HG02623 (cell line): ENCODE measurements at regions not wholly inside any gene's neighbourhood (a gene's known extent, or its start where the extent isn't known, plus 50 kb on each side); places are given as distances from the start of the nearest gene placed in this dataset.
"Not testable (repeated sequence)": the region's sequence is repeated elsewhere in the genome, so short reads cannot be mapped to it uniquely, and the experiment has no call there.

Experiments used
- ATAC-seq: cut with Tn5 transposase; IDR thresholded peaks from one replicate; pipeline ENCODE4 v1.9.1; 2021; ENCODE audit warnings: moderate library complexity; ENCODE audit not compliant: unreplicated experiment

DNA sequence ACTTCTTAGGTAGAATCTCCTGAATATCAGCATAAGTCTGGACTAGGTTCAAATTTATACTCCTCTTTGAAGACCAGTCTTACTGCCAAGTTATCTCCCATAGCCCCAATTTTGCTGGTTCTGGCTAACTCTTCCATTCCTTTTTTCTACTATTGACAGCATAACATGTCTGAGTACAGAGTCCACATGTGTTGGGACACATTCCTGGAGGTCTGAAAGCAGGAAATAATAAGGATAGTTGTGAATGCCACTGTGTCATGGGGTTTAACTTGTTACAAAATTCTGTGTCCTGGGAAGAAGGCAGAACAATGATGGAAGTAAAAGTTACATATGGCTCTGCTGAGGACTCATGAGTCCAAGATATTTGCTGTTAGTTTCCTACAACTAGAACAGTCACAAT lies 57.4 kb upstream of the ZBTB20 start:
- no peak for ATAC-seq

GRCh38 chr3:115208066-115208750 lies 61.1 kb upstream of the ZBTB20 start:
- ATAC-seq, result no peak

- no peak for ATAC-seq
These were observed 64.9 kb upstream of the ZBTB20 start for GRCh38 chr3:115211810-115212492.

- ATAC-seq, result no peak
These were observed 65.5 kb upstream of the ZBTB20 start for GRCh38 chr3:115212615-115213014.

DNA sequence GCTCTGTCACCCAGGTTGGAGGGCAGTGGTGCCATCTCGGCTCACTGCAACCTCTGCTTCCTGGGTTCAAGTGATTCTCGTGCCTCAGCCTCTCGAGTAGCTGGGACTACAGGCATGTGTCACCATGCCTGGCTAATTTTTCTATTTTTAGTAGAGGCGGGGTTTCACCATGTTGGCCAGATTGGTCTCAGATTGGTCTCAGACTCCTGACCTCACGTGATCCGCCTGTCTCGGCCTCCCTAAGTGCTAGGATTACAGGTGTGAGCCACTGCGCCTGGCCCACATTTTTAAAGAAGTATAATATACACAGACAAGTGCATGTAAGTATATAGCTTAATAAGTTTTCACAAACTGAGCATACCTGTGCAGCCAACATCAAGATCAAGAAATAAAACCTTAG lies 66.0 kb upstream of the ZBTB20 start:
- ATAC-seq, result not testable (repeated sequence)

DNA sequence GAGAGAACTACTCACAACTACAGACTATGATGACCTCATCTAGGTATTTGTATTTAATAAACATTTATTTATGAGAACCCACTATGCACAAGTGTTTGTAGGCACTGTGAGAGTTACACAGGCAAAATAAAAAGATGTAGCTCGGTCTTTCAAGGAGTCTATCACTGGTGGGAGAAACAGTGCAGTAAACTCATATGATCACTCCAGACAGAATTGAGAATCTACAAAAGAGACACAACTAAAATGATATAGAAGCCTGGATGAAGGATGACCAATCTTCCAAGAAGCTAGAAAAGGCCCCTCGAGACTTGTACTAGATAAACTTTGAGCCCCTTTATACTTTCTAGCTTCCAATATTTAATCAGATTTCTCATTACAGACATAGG lies 70.2 kb upstream of the ZBTB20 start:
- no peak for ATAC-seq

GRCh38 chr3:115217678-115218451 lies 70.8 kb upstream of the ZBTB20 start:
- ATAC-seq, result no peak

DNA sequence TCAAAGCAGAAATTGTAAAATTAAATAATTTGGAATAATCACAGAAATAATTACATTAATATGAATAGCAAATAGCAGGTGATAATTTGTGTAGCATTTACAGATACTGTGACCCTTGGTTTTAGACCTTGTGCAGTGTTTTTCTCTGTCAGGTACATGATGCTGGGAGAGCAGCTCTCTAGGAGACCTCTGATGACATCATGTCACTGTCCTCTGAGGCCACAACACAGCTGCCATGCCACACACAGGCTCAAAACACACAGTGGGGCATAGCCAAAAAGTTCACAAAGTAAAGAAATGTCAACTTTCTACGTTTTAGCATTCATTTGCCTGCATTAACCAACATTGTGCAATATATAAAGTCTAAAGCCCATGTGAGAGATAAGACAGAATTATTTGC lies 71.8 kb upstream of the ZBTB20 start:
- ATAC-seq, result no peak

DNA sequence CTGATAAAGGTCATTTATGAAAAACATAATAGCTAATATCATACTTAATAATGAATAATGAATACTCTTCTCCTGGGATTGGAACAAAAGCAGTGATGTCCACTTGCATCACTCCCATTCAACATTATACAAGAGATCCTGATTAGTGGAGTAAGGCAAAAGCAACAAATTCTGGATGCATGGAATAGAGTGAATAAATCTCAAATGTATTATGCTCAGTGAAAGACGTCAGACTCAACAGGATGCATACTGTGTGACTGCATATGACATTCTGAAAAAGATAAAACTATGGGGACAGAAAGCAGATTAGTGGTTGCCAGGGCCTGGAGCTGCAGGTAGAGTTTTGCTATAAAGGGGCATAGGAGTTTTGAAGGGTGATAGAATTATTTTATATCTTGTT lies 77.6 kb upstream of the ZBTB20 start:
- no peak for ATAC-seq

GRCh38 chr3:115226844-115227445 lies 79.9 kb upstream of the ZBTB20 start:
- ATAC-seq, result no peak

- ATAC-seq, result no peak
These were observed 80.4 kb upstream of the ZBTB20 start for GRCh38 chr3:115227461-115227860.

GRCh38 chr3:115228266-115228665 lies 81.2 kb upstream of the ZBTB20 start:
- no peak for ATAC-seq

DNA sequence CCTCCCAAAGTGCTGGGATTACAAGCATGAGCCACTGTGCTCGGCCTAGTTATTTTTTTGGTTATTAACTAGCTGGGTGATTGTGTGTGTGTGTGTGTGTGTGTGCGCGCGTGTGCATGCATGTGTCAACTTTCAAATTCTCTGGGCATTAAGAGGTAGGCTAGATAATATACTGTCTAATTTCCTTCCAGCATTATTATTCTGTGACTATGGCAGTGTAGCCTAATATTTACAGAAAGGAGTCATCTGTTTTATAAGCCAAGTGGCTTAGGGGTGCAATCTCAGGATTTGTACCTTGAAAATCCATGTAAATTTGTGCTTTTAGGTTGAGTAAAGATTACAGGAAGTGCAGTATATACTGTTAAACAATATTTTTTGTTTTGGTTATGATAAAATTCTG lies 85.1 kb upstream of the ZBTB20 start:
- no peak for ATAC-seq

- ATAC-seq, result no peak
These were observed 85.9 kb upstream of the ZBTB20 start for GRCh38 chr3:115233021-115233420.

DNA sequence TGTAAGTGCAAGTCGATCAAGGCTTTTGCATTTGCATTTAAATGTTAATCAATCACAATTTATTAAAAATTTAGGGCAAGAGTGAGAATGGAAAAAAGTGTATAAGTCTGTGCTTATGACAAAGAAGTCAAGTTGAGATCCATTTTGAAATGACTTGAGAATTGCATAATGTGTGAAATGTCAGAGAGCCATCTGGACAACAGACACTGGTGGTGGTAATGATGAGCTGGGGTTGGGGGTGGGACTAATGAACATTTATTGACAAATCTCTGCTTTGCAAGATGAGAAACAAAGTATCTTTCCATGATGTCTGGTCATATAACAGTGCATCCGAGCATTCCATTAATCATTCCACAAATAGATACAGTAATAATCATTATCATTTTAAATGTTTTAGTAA lies 89.4 kb upstream of the ZBTB20 start:
- no peak for ATAC-seq

DNA sequence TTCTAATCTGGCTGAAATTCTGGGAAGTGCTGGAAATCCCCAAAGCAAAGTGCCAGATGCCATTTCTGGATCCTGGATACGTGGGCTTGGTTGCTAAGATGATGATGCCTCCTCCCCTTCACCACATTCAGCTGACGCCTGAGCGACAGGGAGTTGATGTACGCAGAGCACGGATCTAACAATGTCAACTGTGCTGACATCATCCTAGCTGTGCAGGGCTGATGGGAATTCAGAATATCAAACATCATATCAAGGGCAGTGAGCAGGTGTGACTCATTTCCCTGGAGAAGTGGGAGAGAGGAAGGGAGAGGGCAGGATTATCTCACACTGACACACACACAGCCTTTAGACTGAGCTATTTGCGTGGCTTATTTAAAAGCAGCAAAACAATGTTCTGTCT lies 92.6 kb upstream of the ZBTB20 start:
- ATAC-seq, result no peak

- ATAC-seq, result no peak
These were observed 97.3 kb upstream of the ZBTB20 start for GRCh38 chr3:115244350-115244749.

DNA sequence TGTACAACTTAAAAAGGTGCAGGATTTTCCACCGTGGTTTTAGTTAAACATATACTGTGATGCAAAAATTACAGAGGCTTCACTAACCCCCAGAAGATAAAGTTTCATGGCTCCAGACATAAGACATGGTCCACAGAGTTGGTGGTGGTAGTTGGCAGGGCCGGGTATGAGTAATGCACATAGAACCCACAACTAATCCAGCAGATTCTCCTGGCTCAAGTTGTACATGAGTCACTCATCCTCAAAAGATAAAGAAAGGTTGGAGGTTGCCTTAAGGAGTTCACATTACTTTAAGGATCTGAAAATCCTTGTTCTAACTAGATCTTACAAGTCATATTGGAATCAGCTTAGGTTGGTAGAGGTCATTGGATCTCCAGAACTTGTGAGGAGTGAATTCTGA lies 98.3 kb upstream of the ZBTB20 start:
- ATAC-seq, result no peak

DNA sequence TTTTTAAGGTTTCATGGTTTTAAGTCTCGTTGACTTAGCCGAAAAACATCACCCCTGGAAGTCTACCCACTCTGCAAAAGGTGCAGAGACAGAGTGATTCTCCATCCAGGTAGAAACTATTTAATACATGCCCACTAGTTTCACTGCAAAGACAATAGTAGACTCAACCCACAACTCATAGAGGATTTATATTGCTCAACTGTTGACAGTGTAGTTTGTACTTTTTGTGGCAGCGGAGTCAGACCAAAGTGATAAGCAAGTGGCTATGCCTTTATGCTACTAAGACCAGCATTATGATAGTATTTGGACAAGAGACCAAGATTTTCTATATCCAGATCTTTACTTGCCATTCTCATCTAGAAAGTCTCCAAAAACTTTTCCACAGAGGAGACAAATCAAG lies 98.8 kb upstream of the ZBTB20 start:
- ATAC-seq, result no peak

GRCh38 chr3:115246461-115247020 lies 99.5 kb upstream of the ZBTB20 start:
- no peak for ATAC-seq

GRCh38 chr3:115248274-115248673 lies 101.2 kb upstream of the ZBTB20 start:
- no peak for ATAC-seq
